Retinal pigment epithelial cell (primary cell): ENCODE measurements at regions not wholly inside any gene's neighbourhood (a gene's known extent, or its start where the extent isn't known, plus 50 kb on each side); places are given as distances from the start of the nearest gene placed in this dataset.

Experiments
- DNase-seq: peaks from one replicate; pipeline ENCODE4 v3.0.0-alpha.2; 2010; ENCODE audit warnings: low read depth
- H3K4me3 ChIP-seq: 2 replicates; pipeline ENCODE4 v1.5.1; 2011; ENCODE audit warnings: mild to moderate bottlenecking, low read length, control low read depth, moderate library complexity
- CTCF ChIP-seq: conservative IDR thresholded peaks from 2 replicates; pipeline ENCODE4 v1.5.1; 2011; ENCODE audit warnings: low read depth, low read length, control low read depth, inconsistent platforms

GRCh38 chr10:10960534-10960933, 57.1 kb upstream of the CELF2 start:
- H3K4me3 ChIP-seq, result no peak overlapping the region
- no peak for TF ChIP-seq CTCF
- DNase-seq, result no peak

DNA sequence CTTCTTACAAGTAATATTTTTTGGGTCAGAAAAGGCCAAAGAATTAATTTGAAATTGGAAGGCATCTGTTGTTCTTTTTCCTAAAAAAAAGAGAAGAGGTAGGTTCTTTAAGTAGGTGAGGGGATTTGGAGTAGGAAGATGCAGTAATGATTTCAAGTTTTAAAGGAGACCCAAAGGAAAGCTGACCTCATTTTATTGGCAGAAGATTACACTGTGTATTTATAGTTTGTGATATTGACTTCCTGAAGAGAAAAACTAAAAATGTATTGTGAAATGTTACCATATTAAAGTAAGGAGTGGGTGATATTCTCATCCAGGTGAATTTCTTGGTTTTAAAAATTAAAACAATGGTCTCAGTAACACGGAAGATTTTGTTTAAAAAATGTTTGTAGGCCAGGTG, 56.6 kb upstream of the CELF2 start:
- no peak for DNase-seq
- no peak for TF ChIP-seq CTCF
- no peak overlapping the region for H3K4me3 ChIP-seq

GRCh38 chr10:10967029-10967428, 50.6 kb upstream of the CELF2 start:
- no peak for DNase-seq
- TF ChIP-seq CTCF, result no peak
- no peak overlapping the region for H3K4me3 ChIP-seq

DNA sequence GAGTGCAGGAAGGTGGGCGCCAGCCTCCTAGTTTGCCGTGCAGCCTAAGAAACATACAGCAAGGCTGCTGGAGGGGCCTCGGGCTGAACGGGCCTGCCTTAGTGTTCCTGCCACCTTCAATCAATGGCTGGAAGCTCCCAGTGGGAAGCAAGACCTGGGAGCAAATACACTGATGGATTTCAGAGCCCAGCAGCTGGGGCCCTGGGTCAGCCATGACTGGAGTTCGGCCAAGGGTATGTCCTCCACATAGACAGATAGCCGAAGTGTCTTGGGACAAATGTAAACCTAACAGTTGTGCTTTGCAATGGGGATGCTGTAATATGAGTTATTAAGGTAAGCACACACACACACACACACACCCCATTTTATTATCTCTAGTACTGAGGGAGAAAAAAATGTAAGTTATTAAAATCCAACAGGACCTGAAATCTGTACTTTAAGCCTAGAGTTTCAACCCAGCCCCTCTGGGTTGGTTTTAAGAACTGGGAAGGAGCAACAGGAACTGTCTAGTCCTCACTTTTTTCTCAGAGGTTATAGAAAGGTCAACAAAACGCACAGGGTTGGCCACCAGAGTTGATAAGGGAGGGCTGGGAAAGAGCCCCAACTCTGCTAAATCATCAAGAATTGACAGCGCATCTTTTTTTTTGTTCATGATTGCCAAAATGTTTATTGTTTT, 50.0 kb upstream of the CELF2 start:
- no peak overlapping the region for H3K4me3 ChIP-seq
- DNase-seq, result no peak
- no peak for TF ChIP-seq CTCF
